ENCODE measurements at regions not wholly inside any gene's neighbourhood (a gene's known extent, or its start where the extent isn't known, plus 50 kb on each side); places are given as distances from the start of the nearest gene placed in this dataset.
"Not testable (repeated sequence)": the region's sequence is repeated elsewhere in the genome, so short reads cannot be mapped to it uniquely, and the experiment has no call there.

DNA sequence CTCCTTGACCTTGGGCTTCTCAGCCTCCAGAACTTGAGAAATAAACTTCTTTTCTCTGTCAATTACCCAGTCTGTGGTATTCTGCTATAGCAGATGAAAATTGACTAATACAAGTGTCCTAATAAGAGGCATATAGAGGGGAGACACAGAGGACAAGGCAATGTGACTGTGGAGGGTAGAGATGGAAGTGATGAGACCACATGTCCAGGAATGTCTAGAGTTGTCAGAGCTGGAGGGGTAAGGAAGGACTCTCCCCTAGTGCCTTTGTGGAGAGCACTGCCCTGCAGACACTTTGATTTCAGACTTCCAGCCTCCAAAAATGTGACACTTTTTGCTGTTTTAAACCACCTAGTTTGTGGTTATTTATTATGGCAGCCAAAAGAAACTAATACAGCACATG lies 74.4 kb downstream of the ACKR3 start:
- DNase-seq (ENCODE audit: low read depth) = no peak
- TF ChIP-seq, protein P1, sequence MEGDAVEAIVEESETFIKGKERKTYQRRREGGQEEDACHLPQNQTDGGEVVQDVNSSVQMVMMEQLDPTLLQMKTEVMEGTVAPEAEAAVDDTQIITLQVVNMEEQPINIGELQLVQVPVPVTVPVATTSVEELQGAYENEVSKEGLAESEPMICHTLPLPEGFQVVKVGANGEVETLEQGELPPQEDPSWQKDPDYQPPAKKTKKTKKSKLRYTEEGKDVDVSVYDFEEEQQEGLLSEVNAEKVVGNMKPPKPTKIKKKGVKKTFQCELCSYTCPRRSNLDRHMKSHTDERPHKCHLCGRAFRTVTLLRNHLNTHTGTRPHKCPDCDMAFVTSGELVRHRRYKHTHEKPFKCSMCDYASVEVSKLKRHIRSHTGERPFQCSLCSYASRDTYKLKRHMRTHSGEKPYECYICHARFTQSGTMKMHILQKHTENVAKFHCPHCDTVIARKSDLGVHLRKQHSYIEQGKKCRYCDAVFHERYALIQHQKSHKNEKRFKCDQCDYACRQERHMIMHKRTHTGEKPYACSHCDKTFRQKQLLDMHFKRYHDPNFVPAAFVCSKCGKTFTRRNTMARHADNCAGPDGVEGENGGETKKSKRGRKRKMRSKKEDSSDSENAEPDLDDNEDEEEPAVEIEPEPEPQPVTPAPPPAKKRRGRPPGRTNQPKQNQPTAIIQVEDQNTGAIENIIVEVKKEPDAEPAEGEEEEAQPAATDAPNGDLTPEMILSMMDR (IDR thresholded peaks at IDR 0.05; ENCODE audit: low read length, missing control alignments) = no peak
- H3K4me3 ChIP-seq (replicated peaks; ENCODE audit: low read depth, low read length) = no peak overlapping the region

DNA sequence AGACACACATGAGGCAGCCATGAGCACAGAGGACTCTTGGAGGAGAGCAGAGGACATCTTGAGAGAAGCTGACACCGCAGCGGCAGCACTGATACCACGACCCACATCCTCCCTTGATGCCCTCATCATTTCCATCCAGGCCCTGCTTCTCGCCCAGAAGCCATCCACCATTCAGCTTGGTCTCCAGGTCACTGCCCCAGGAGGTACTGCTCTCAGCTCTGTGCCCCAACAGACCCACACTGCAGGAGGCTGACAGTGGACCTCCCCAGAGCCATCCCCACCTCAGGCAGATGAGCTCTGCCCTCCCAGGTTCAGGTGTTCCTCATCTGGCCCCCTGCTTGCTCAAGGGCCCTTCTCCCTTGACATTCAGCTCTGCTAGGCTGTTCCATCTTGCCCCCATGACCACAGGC lies 74.9 kb downstream of the ACKR3 start:
- DNase-seq (ENCODE audit: low read depth) = no peak
- TF ChIP-seq, protein P1 (IDR thresholded peaks at IDR 0.05; ENCODE audit: low read length, missing control alignments) = no peak
- H3K4me3 ChIP-seq (replicated peaks; ENCODE audit: low read depth, low read length) = no peak overlapping the region

DNA sequence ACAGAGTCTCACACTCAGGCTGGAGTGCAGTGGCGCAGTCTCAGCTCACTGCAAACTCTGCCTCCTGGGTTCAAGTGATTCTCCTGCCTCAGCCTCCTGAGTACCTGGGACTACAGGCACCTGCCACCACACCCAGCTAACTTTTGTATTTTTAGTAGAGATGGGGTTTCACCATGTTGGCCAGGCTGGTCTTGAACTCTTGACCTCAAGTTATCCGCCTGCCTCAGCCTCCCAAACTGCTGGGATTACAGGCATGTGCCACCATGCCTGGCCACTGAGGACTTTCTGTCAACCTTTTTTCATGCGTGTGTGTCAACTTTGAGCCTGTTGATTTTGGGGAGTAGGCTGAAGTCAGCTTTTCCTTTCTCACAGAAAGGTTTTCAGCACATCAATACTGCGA lies 75.5 kb downstream of the ACKR3 start:
- DNase-seq (ENCODE audit: low read depth); H3K4me3 ChIP-seq (replicated peaks; ENCODE audit: low read depth, low read length): not testable (repeated sequence)

DNA sequence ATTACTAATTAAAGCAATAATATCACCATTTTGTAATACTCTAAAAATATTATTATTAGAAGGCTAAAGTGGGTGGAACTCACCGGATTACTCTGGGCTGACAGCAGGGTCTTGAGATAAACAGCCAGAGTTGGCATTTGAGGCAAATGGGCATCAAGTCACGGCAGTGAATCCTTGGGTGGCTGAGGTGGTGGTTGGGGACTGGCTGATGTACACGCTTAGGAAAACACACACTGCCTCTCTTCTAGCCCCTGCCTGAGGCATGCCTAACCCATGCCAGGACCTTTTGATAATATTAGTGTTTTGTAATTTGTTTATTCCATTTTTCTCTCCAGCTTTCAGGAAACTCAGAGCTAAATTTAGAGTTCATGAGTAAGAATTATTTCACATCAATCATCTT lies 76.8 kb downstream of the ACKR3 start:
- no peak for DNase-seq (ENCODE audit: low read depth)
- no peak overlapping the region for H3K4me3 ChIP-seq (replicated peaks; ENCODE audit: low read depth, low read length)
- TF ChIP-seq, protein P1 (IDR thresholded peaks at IDR 0.05; ENCODE audit: low read length, missing control alignments) = no peak

DNA sequence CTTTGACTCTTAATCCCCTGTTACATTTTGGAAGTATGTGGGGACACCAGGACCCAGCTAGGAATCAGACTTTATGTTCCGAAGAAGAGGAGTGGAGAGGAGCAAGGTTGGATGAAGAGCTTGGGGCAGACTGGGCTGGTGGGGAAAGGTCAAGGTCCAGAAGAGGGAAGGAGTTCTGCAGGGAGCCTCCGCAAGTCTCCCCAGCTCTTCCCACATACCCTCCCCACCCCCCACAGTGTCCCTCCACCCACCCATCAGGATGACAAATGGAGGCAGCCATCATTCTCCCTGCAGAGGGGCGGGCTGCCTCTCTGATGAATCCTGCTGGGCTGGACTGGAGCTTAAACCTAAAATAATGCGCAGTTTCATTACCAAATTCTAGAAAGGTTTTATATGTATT lies 77.2 kb downstream of the ACKR3 start:
- DNase-seq (ENCODE audit: low read depth) = no peak
- H3K4me3 ChIP-seq (replicated peaks; ENCODE audit: low read depth, low read length) = no peak overlapping the region
- TF ChIP-seq, protein P1 (IDR thresholded peaks at IDR 0.05; ENCODE audit: low read length, missing control alignments) = no peak

DNA sequence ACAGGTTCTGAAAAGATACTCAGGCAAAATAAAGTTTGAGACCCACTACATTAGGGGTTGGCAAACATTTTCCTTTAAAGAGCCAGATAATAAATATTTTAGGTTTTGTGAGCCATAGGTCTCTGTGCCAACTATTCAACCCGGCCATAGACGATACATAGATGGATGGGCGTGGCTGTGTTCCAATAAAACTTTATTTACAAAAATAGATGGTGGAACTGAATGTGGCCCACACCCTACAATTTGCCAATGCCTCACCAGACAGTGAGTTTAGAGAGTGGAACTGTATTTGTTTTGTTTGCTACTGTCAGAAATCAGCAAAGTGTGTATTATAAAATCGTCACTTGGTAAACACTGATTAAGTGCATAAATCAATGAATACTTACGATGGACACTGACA lies 78.0 kb downstream of the ACKR3 start:
- H3K4me3 ChIP-seq (replicated peaks; ENCODE audit: low read depth, low read length) = no peak overlapping the region
- DNase-seq (ENCODE audit: low read depth) = no peak
- TF ChIP-seq, protein P1 (IDR thresholded peaks at IDR 0.05; ENCODE audit: low read length, missing control alignments) = no peak

DNA sequence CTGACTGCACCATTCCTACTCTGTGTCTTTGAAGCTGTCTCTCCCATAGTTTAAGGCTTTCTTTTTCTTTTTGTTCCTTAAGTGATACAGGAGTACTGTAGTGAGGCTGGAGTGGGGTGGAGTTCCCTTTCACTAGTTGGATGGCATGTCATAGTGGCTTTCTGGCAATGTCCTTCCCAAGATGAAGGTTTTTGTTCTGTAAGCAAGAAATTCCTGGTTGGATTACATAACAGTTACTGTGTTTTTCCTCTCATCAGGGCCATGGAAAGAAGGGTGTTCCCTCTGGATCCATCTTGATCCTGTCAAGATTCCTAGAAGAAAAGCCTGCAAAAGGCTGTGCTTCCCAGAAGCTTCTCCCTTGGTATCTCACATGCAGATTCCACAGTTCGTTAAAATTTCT lies 84.2 kb downstream of the ACKR3 start:
- no peak for DNase-seq (ENCODE audit: low read depth)
- TF ChIP-seq, protein P1 (IDR thresholded peaks at IDR 0.05; ENCODE audit: low read length, missing control alignments) = no peak
- no peak overlapping the region for H3K4me3 ChIP-seq (replicated peaks; ENCODE audit: low read depth, low read length)

DNA sequence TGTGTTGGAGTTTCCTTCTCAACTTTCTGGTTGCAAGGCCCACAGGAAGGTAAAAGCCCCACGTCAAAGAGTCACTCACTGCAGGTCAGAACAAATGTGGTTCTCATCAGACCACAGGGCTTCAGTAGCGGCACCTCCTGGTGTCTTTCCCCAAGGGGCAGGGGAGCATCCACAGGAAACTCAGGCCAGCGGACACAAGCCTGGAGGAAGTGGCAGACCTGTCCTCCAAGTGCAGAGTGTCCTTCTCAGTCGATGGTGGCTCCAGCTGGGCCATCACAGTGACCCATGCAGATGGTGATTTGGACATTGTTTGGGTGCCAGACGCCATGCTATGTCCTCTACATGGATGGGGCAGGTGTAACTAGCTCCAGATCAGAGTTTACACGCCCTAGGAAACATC lies 84.9 kb downstream of the ACKR3 start:
- DNase-seq (ENCODE audit: low read depth) = no peak
- TF ChIP-seq, protein P1 (IDR thresholded peaks at IDR 0.05; ENCODE audit: low read length, missing control alignments) = no peak
- H3K4me3 ChIP-seq (replicated peaks; ENCODE audit: low read depth, low read length) = no peak overlapping the region

Data from fibroblast of pulmonary artery (primary cell).